Parathyroid adenoma (tissue), 2 donors: ENCODE measurements at regions not wholly inside any gene's neighbourhood (a gene's known extent, or its start where the extent isn't known, plus 50 kb on each side); places are given as distances from the start of the nearest gene placed in this dataset.

ENCODE experiments used
- H2AFZ ChIP-seq: fragments of 300-600 bp; sonication (generic); one replicate; pipeline ENCODE4 v1.7.0; 2017; ENCODE audit warnings: antibody characterized with exemption, mild to moderate bottlenecking
- H3K27ac ChIP-seq: fragments of 300-600 bp; sonication (generic); one replicate; pipeline ENCODE4 v1.7.0; 2017
- H3K27me3 ChIP-seq: fragments of 300-600 bp; sonication (generic); one replicate; pipeline ENCODE4 v1.7.0; 2017; ENCODE audit warnings: low read length; ENCODE audit not compliant: control insufficient read depth, insufficient read depth
- H3K36me3 ChIP-seq: fragments of 300-600 bp; sonication (generic); one replicate; pipeline ENCODE4 v1.7.0; 2017; ENCODE audit warnings: low read length; ENCODE audit not compliant: control insufficient read depth, insufficient read depth
- H3K4me1 ChIP-seq: fragments of 300-600 bp; sonication (generic); one replicate; pipeline ENCODE4 v1.7.0; 2017; ENCODE audit warnings: control low read depth
- H3K4me2 ChIP-seq: fragments of 300-600 bp; sonication (generic); one replicate; pipeline ENCODE4 v1.7.0; 2017; ENCODE audit warnings: low read length
- H3K4me3 ChIP-seq: fragments of 300-600 bp; sonication (generic); one replicate; pipeline ENCODE4 v1.7.0; 2017; ENCODE audit warnings: low read depth, low read length
- H3K79me2 ChIP-seq: fragments of 300-600 bp; sonication (generic); one replicate; pipeline ENCODE4 v1.7.0; 2017; ENCODE audit warnings: control low read depth
- H3K9ac ChIP-seq: fragments of 300-600 bp; sonication (generic); one replicate; pipeline ENCODE4 v1.7.0; 2017; ENCODE audit warnings: mild to moderate bottlenecking
- H3K9me3 ChIP-seq: fragments of 300-600 bp; sonication (generic); one replicate; pipeline ENCODE4 v1.7.0; 2017; ENCODE audit warnings: low read length; ENCODE audit not compliant: control insufficient read depth
- TF ChIP-seq, protein P1 (sequence below): fragments of 300-600 bp; sonication (generic); IDR thresholded peaks from one replicate; pipeline ENCODE4 v1.7.0; 2017; ENCODE audit warnings: antibody characterized with exemption, mild to moderate bottlenecking
- donor health status: primary hyperparathyroidism.

DNA sequence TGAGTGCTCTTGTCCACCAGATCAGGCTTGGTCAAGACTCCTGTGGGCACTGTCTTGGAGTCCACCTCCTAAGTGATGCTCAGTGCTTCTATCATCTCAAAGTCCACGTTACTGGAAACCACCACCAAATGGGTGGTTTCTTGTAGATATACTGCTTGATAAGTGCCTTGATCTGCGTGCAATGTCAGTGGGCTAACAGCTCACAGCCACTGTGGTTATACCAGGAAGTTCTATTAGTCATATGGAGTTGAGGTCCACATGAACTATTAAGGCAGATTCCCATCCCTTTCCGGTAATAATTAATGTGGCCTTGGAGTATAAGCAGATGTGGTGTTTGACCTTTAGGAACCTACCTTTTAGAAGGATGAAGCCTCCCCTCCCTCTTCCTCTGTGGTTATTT, 161.9 kb downstream of the ZNF518B start:
- Histone ChIP-seq H3K4me2 (no peak overlapping the region), H3K9ac (no peak overlapping the region), H3K79me2 (no peaks in the 10 kb centered on the region), H3K4me1 (no peaks in the 10 kb centered on the region), H3K36me3 (no peaks in the 10 kb centered on the region), H3K9me3 (no peaks in the 10 kb centered on the region), H3K27ac (no peak overlapping the region), H3K27me3 (no peaks in the 10 kb centered on the region), H3K4me3 (no peak overlapping the region), H2AFZ (no peak overlapping the region)
- TF ChIP-seq, protein P1, sequence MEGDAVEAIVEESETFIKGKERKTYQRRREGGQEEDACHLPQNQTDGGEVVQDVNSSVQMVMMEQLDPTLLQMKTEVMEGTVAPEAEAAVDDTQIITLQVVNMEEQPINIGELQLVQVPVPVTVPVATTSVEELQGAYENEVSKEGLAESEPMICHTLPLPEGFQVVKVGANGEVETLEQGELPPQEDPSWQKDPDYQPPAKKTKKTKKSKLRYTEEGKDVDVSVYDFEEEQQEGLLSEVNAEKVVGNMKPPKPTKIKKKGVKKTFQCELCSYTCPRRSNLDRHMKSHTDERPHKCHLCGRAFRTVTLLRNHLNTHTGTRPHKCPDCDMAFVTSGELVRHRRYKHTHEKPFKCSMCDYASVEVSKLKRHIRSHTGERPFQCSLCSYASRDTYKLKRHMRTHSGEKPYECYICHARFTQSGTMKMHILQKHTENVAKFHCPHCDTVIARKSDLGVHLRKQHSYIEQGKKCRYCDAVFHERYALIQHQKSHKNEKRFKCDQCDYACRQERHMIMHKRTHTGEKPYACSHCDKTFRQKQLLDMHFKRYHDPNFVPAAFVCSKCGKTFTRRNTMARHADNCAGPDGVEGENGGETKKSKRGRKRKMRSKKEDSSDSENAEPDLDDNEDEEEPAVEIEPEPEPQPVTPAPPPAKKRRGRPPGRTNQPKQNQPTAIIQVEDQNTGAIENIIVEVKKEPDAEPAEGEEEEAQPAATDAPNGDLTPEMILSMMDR: no peak

DNA sequence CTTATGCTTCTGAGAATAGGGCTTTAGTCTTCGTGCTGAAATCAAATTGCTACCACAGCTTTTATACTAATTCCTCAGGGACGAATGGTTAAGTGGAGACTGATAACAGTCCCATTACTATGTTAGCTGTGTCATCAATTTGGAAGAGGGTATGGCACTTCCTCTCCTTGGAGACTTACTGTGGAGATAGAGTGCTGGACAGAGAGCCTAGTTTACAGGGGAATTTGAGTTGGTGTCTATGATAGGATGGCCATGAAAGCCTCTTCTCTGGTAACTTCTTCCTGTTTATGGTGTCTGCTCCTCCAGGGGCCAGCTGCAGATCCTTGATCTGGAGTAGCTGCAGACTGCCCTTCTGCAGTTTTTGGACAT, 167.7 kb downstream of the ZNF518B start:
- Histone ChIP-seq H3K79me2 (no peaks in the 10 kb centered on the region), H3K27ac (no peak overlapping the region), H3K9ac (no peak overlapping the region), H3K36me3 (no peaks in the 10 kb centered on the region), H3K4me3 (no peak overlapping the region), H3K27me3 (no peaks in the 10 kb centered on the region), H3K4me1 (no peaks in the 10 kb centered on the region), H2AFZ (no peak overlapping the region), H3K9me3 (no peaks in the 10 kb centered on the region), H3K4me2 (no peak overlapping the region)
- TF ChIP-seq, protein P1: no peak

DNA sequence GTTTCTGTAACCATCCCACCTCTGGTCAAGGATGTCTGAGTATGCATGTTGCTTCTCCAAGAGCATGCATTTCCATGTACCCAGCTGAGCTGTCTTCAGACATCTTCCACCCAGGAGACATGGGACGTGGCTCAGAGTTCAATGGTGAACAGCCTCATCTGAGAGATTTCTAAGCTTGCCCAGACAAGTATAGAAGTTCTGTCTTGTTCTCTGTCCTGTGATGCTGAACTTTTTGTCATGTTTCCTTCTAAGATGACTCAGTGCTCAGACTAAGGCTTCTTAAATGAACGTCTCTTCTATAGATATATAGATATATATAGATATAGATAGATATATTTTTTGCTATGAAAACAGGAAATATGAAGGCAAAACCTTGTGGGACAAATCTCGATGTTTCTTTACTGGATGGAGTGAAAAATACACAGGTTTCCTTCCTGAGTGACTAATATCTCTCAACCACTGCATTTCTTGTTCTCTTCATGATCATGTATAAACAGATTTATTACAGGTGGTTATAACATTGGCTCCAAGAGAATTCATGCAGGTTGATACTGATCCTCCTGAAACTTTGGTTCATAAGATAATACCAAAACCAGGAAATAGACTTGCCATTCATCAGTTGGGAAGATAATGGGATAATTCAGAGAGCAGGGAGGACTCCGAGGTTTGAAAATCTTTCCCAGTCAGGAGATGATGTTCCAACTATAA, 168.2 kb downstream of the ZNF518B start:
- Histone ChIP-seq H3K4me3 (no peak overlapping the region), H3K4me2 (no peak overlapping the region), H3K27ac (no peak overlapping the region), H3K9me3 (no peaks in the 10 kb centered on the region), H3K9ac (no peak overlapping the region), H3K79me2 (no peaks in the 10 kb centered on the region), H3K27me3 (no peaks in the 10 kb centered on the region), H2AFZ (no peak overlapping the region), H3K4me1 (no peaks in the 10 kb centered on the region), H3K36me3 (no peaks in the 10 kb centered on the region)
- TF ChIP-seq, protein P1: no peak

DNA sequence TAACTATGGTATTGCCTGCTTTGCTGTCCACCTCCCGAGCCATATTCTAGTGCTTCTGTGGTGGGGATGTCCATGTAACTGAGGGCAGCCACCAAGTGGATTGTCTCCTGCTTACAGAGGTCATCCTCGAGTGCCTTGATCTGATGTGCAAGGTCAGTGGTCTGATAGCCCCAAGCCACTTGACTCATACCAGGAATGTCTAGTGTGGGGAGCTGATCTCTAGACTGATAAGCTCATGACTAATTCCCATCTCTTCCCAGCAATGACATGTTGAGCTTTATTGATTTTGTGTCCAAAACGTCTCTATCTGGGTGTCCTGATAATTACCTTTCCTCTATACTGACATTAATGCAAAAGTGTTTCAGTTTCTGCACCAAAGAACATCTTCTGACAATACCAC, 168.4 kb upstream of the WDR1 start:
- Histone ChIP-seq H3K4me2 (no peak overlapping the region), H3K79me2 (no peaks in the 10 kb centered on the region), H3K9me3 (no peaks in the 10 kb centered on the region), H3K4me3 (no peak overlapping the region), H3K27me3 (no peaks in the 10 kb centered on the region), H3K27ac (no peak overlapping the region), H2AFZ (no peak overlapping the region), H3K9ac (no peak overlapping the region), H3K36me3 (no peaks in the 10 kb centered on the region), H3K4me1 (no peaks in the 10 kb centered on the region)
- TF ChIP-seq, protein P1: no peak

DNA sequence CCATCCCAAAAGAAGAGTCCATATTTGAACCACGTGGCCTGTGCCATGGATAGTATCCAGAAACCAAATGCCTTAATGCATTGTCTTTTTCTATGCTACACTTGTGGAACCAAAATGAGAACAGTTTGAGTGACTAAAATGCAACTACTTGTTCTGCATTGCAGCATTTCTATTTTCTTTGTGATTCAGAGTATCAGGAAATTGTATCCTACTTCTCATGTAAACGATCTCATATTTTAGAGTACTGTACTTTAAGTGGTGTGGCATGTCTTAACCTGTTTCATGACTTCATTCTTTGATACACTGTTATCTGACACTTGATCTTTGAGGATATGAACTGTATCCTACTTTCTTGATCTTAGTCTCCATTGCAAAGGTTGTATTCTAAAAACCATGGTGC, 167.2 kb upstream of the WDR1 start:
- Histone ChIP-seq H2AFZ (no peak overlapping the region), H3K4me2 (no peak overlapping the region), H3K27me3 (no peaks in the 10 kb centered on the region)

More for the DNA sequence above, 167.2 kb upstream of the WDR1 start:
- no peak overlapping the region for H3K9ac ChIP-seq
- H3K79me2 ChIP-seq: no peaks in the 10 kb centered on the region
- H3K27ac ChIP-seq: no peak overlapping the region
- no peaks in the 10 kb centered on the region for H3K36me3 ChIP-seq
- TF ChIP-seq, protein P1: no peak
- H3K4me3 ChIP-seq: no peak overlapping the region
- H3K9me3 ChIP-seq: no peaks in the 10 kb centered on the region
- no peaks in the 10 kb centered on the region for H3K4me1 ChIP-seq
